Ecto neural progenitor cell (in vitro differentiated cells): ENCODE measurements at regions not wholly inside any gene's neighbourhood (a gene's known extent, or its start where the extent isn't known, plus 50 kb on each side); places are given as distances from the start of the nearest gene placed in this dataset.

Experiments used
- DNase-seq: peaks from one replicate; pipeline ENCODE4 v3.0.0-alpha.2; 2018; ENCODE audit warnings: low spot score

GRCh38 chr14:73800970-73801515 is 50.6 kb upstream of the PTGR2 start:
- no peak for DNase-seq

- DNase-seq: no peak
These were observed 53.9 kb upstream of the PTGR2 start for GRCh38 chr14:73797543-73798265.

GRCh38 chr14:73796893-73797542 is 54.6 kb upstream of the PTGR2 start:
- DNase-seq: no peak

GRCh38 chr14:73796415-73796814 is 55.2 kb upstream of the PTGR2 start:
- no peak for DNase-seq

- no peak for DNase-seq
These were observed 55.7 kb upstream of the PTGR2 start for GRCh38 chr14:73795974-73796373.

GRCh38 chr14:73795466-73795865 is 56.2 kb upstream of the PTGR2 start:
- no peak for DNase-seq

GRCh38 chr14:73794146-73794545 is 57.5 kb upstream of the PTGR2 start:
- DNase-seq: no peak

GRCh38 chr14:73792481-73792880 is 59.1 kb upstream of the PTGR2 start:
- no peak for DNase-seq

GRCh38 chr14:73789989-73790581 is 61.5 kb upstream of the PTGR2 start:
- no peak for DNase-seq

GRCh38 chr14:73788701-73789551 is 62.7 kb upstream of the PTGR2 start:
- no peak for DNase-seq

GRCh38 chr14:73788317-73788598 is 63.4 kb upstream of the PTGR2 start:
- no peak for DNase-seq

- DNase-seq: no peak
These were observed 63.9 kb upstream of the PTGR2 start for GRCh38 chr14:73787486-73788316.

GRCh38 chr14:73786636-73787485 is 64.8 kb upstream of the PTGR2 start:
- DNase-seq: peak; percentile 79

GRCh38 chr14:73785834-73786635 is 65.6 kb upstream of the PTGR2 start:
- DNase-seq: peak; percentile 74

GRCh38 chr14:73785336-73785833 is 66.2 kb upstream of the PTGR2 start:
- DNase-seq: peak; percentile 79

GRCh38 chr14:73784988-73785313 is 66.7 kb upstream of the PTGR2 start:
- DNase-seq: no peak

- DNase-seq: no peak
These were observed 67.2 kb upstream of the PTGR2 start for GRCh38 chr14:73784181-73784987.

- peak; percentile 96 for DNase-seq
These were observed 68.4 kb upstream of the PTGR2 start for GRCh38 chr14:73783107-73783727.
